22Rv1 (cell line): ENCODE measurements at regions not wholly inside any gene's neighbourhood (a gene's known extent, or its start where the extent isn't known, plus 50 kb on each side); places are given as distances from the start of the nearest gene placed in this dataset.

Source experiments
- H3K27ac ChIP-seq: fragments of 450-650 bp; 2 replicates; pipeline ENCODE4 v1.5.1; 2017
- ZFX ChIP-seq: fragments of 450-650 bp; IDR thresholded peaks from 2 replicates; pipeline ENCODE4 v1.6.1; 2017; ENCODE audit warnings: antibody characterized with exemption, borderline replicate concordance
- TF ChIP-seq, protein P1 (sequence below): fragments of 450-650 bp; IDR thresholded peaks from 2 replicates; pipeline ENCODE4 v1.5.1; 2017; ENCODE audit warnings: mild to moderate bottlenecking

DNA sequence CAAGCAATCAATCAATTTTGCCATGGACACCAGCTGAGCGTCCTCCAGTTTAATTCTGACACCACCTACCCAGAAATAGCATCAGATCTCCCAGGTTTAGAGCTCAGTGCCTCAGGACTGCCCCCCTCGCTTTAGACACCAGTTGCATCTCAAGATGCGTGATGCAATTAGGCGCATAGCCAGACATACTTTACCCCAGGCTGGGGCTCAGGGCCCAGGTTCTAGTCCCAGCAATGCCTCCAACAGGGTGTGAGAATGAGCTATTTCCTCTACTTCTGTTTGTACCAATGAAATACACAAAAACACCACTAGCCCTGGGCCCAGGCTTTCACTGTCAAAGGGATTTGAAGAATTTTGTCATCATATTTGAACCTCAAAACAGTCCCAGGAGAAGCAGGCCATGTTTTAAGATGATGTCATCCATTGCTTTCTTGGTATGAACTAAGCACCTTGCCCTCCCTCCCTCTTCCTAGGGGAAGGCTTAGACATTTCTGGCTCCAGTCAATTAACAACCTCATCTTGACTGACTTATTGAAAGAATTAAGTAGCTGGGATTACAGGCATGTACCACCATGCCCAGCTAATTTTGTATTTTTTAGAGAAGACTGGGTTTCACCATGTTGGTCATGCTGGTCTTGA lies 61.5 kb upstream of the INCENP start:
- H3K27ac ChIP-seq, result no peak overlapping the region
- TF ChIP-seq ZFX, result no peak
- TF ChIP-seq, protein P1, sequence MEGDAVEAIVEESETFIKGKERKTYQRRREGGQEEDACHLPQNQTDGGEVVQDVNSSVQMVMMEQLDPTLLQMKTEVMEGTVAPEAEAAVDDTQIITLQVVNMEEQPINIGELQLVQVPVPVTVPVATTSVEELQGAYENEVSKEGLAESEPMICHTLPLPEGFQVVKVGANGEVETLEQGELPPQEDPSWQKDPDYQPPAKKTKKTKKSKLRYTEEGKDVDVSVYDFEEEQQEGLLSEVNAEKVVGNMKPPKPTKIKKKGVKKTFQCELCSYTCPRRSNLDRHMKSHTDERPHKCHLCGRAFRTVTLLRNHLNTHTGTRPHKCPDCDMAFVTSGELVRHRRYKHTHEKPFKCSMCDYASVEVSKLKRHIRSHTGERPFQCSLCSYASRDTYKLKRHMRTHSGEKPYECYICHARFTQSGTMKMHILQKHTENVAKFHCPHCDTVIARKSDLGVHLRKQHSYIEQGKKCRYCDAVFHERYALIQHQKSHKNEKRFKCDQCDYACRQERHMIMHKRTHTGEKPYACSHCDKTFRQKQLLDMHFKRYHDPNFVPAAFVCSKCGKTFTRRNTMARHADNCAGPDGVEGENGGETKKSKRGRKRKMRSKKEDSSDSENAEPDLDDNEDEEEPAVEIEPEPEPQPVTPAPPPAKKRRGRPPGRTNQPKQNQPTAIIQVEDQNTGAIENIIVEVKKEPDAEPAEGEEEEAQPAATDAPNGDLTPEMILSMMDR, result no peak

DNA sequence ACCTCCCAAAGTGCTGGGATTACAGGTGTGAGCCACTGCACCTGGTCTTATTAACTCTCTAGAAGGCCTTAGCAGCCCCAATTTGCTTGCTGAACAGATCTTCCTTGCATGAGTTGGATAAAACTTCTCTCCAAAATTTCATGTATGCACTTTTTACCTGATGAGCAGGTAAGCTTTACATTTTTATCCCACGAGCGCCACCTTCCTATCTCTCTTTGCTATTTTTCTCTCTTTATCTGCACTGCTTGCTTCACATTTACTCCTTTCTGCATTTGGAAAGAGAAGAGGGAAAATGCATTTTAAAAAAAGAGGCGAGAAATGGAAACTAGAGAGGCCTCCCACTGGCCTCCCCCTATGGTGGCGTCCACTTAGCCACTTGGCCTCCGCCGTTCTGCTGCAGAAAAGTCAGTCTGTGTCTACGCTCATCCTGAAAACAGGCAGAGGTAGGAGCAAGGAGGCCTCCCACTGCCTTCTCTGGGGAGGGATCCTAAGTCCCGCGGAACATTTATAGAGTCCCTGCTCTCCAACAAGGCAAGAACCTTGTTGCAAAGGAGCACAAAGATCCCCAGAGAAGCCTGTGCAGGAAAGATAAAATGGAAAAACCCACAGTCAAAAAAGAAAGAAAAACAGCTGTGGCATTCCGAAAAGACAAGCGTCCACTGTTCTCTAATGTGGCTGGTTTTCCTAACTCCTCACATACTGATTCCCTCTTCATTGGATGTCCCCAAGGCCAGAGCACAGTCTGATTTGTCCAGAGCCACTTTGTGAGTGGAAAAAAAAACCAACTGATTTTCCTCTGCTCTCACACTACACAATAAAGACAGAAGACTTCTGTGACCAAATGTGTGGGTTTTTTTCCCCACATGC lies 62.2 kb upstream of the INCENP start:
- H3K27ac ChIP-seq, result no peak overlapping the region
- TF ChIP-seq ZFX, result no peak
- TF ChIP-seq, protein P1, result peak; percentile 34

DNA sequence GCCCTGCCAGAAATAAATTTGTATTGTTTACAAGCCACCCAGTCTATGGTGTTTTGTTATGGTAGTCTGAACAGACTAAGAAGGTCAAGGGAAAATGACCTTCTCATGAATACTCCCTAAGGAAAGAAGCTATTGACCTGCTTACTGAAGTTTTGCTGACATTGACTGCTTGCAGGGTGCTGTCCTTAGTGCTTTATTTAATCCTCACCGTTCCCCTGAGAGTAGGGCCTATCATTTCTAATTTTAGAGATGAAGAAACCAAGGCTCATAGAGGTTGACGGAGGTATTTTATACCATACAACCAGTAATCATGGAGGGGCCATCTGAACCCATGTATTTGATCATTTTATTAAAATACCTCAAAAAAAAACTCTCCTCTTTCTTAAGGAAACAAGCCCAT lies 66.7 kb upstream of the INCENP start:
- TF ChIP-seq, protein P1, result no peak
- TF ChIP-seq ZFX, result no peak
- no peak overlapping the region for H3K27ac ChIP-seq

DNA sequence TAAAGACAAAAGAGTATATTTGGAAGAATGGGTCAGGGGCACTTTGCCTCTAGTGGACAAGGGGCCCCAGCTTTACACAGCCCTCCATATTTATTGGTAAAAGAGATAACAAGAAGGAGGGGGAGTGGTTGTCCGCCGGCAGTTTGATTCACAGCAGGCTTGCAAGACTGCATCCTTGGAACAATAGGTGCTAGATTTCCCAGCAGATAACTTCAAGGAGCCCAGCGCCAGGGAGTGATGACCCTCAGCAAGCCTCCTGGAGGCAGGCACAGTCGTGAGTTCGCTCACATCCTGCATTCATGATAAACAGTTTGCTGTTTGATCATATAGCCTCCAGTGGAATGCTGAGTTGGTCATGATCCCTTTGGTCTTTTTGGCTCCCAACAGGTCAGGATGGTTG lies 67.8 kb upstream of the INCENP start:
- no peak overlapping the region for H3K27ac ChIP-seq
- no peak for TF ChIP-seq ZFX
- TF ChIP-seq, protein P1, result no peak

DNA sequence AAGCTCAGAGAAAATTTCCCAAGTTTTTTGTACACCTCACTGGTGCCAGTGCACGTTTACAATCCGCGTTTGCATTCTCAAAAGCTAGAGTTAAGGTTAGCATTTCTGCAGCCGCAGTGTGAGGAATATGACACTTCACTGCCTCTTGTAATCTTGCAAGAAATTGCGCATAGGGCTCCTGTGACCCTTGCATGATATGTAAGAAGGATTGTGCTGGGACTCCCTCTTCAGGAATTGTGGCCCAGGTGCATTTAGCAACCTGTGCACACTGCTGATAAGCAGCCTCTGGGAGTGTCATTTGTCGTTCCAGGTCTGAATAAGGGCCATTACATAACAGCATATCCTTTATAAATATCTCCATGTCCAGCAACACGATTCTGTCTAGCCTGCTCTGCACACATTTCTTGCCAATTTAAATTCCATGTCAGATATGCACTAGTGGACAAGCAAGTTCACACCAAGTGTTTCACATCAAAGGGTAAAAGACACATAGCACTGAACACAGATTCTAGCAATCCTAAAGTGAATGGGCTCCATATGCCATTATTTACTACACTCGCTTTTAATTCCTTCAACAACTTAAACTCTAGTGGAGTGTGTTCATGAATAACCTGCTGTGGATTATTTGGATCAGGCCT lies 69.2 kb upstream of the INCENP start:
- no peak overlapping the region for H3K27ac ChIP-seq
- TF ChIP-seq ZFX, result no peak
- TF ChIP-seq, protein P1, result peak; percentile 69

DNA sequence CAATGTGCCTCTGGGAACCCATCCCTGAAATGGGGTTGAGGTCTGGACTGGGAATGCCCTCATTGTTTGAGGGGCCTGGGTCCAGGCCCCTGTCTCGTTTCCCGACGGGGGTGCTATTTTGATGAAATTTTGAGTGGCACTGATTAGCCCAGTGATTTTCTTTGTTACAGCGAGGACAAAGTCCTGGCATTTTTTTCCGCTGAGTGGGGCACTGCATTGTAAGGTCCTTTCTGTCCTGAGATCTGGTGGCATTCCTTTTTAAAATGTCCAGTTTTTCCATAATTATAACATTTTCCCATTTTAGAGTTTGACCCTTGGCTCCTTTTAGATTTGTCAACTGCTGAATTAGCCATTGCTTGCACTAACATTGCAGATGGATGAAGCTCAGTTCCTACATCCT lies 69.7 kb upstream of the INCENP start:
- TF ChIP-seq ZFX, result no peak
- TF ChIP-seq, protein P1, result no peak
- H3K27ac ChIP-seq, result no peak overlapping the region

DNA sequence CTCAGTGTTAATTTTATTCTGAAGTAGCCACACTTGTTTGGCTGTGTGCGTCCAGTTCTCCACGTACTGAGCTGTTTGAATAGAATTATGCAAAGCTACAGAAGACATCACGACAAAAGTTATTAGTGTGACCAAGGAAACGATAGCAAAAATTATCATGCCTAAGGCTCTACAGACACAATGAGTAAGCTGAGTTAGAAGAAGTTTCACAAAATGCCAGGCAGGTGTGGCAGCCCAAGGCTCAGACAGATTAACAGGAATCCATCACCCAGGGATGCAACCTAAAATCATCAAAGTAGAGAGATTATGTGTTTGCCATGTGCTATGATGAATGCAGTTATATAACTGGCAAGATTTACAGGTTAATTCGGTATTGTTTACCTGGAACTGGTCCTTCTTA lies 73.1 kb upstream of the INCENP start:
- no peak overlapping the region for H3K27ac ChIP-seq
- TF ChIP-seq ZFX, result no peak
- TF ChIP-seq, protein P1, result no peak
